ENCODE measurements at regions not wholly inside any gene's neighbourhood (a gene's known extent, or its start where the extent isn't known, plus 50 kb on each side); places are given as distances from the start of the nearest gene placed in this dataset.

- no peaks in the 10 kb centered on the region; a peak in 1 of 7 replicates for H3K36me3 Mint-ChIP-seq (ENCODE audit: insufficient read depth in 1 of 3, low read depth in 3 of 3)
- Histone ChIP-seq H4K5ac (ENCODE audit: insufficient read length, low read depth, low read length) (no peak overlapping the region), H3K4me2 (ENCODE audit: insufficient read depth, insufficient read length, low read length) (no peak overlapping the region), H2BK15ac (ENCODE audit: low read depth, low read length) (no peak overlapping the region), H3K79me2 (ENCODE audit: insufficient read depth, low read length) (no peaks in the 10 kb centered on the region), H2BK120ac (ENCODE audit: low read depth, low read length, poor library complexity, severe bottlenecking) (no peak overlapping the region), H3K4me1 (ENCODE audit: insufficient read depth, low read length) (peaks cover 10% of the 10 kb centered on the region), H3K27ac (ENCODE audit: insufficient read length, low read depth, low read length) (no peak overlapping the region), H3K79me1 (ENCODE audit: insufficient read depth, low read depth, low read length, poor library complexity, severe bottlenecking) (no peaks in the 10 kb centered on the region), H3K14ac (ENCODE audit: insufficient read depth, low read length) (no peak overlapping the region), H3K56ac (ENCODE audit: insufficient read length, low read depth, low read length) (no peak overlapping the region), H3T11ph (ENCODE audit: low read length) (no peak overlapping the region), H2BK5ac (ENCODE audit: insufficient read length, low read length) (no peak overlapping the region), H3K4ac (ENCODE audit: low read depth, low read length) (no peak overlapping the region), H3K18ac (ENCODE audit: insufficient read length, low read depth, low read length) (no peak overlapping the region), H3K23ac (ENCODE audit: insufficient read length, low read depth, low read length) (no peak overlapping the region), H2BK12ac (ENCODE audit: insufficient read length, low read depth, low read length) (no peak overlapping the region), H3K23me2 (ENCODE audit: insufficient read length, low read depth, low read length, poor library complexity, severe bottlenecking) (no peaks in the 10 kb centered on the region), H2AFZ (ENCODE audit: low read length) (no peak overlapping the region), H4K91ac (ENCODE audit: insufficient read length, low read depth, low read length) (no peak overlapping the region), H3K27me3 (ENCODE audit: insufficient read depth, low read length) (no peaks in the 10 kb centered on the region), H4K8ac (replicated peaks; ENCODE audit: insufficient read length, low read depth, low read length) (no peak overlapping the region), H3K9ac (ENCODE audit: extremely low read depth, insufficient read length, low read length) (no peak overlapping the region), H2AK5ac (ENCODE audit: insufficient read length, low read length) (no peak overlapping the region), H2BK20ac (ENCODE audit: low read depth, low read length, poor library complexity, severe bottlenecking) (no peak overlapping the region), H3K9me3 (ENCODE audit: control insufficient read depth, low read depth, low read length) (no peaks in the 10 kb centered on the region), H4K20me1 (ENCODE audit: control insufficient read depth, insufficient read depth, insufficient read length) (no peaks in the 10 kb centered on the region)
- no peak overlapping the region for H3K4me3 Mint-ChIP-seq
- no peak for DNase-seq
- no CpG with 5 or more reads among the region's 10 CpGs for WGBS (ENCODE audit: extremely low coverage, insufficient read length, low lambda C conversion rate)
- peaks cover 30% of the 10 kb centered on the region for H3K27me3 Mint-ChIP-seq (ENCODE audit: low read depth)
- H3K4me1 Mint-ChIP-seq: peaks cover 38 to 43% of the 10 kb centered on the region in 2 experiments
- no peak overlapping the region for H3K27ac Mint-ChIP-seq
- no peak for TF ChIP-seq CTCF (conservative IDR thresholded peaks at IDR 0.05)
- H3K9me3 Mint-ChIP-seq: no peaks in the 10 kb centered on the region
These were observed 290.1 kb downstream of the BMP7 start for GRCh38 chr20:56976336-56976735.
